Adrenal gland (tissue), 9 donors: ENCODE measurements at regions not wholly inside any gene's neighbourhood (a gene's known extent, or its start where the extent isn't known, plus 50 kb on each side); places are given as distances from the start of the nearest gene placed in this dataset.

ENCODE experiments used
- DNase-seq, 7 donors: peaks; one replicate each; pipeline ENCODE4 v3.0.0-alpha.2; 2019 to 2020
- H3K27ac ChIP-seq, 5 donors: fragments of 200-600 bp; sonication (generic) in 4 of 5; 1 replicate in 3 of 5; 2 replicates in 2 of 5; pipeline versions ENCODE4 v1.5.1 to v1.8.0; 2016 to 2020; ENCODE audit warnings: mild to moderate bottlenecking in 1 of 5
- H3K27me3 ChIP-seq: fragments of 200-600 bp; 2 replicates; pipeline ENCODE4 v1.8.0; 2021
- H3K36me3 ChIP-seq, 2 donors: fragments of 200-600 bp; replicated peaks in 1 of 2; 1 replicate in 1 of 2; 2 replicates in 1 of 2; pipeline versions ENCODE4 v1.5.1 to v1.8.0; 2018 to 2022
- H3K4me1 ChIP-seq, 2 donors: fragments of 200-600 bp; replicated peaks in 1 of 2; 1 replicate in 1 of 2; 2 replicates in 1 of 2; pipeline versions ENCODE4 v1.5.1 to v1.8.0; 2018 to 2021
- H3K4me3 ChIP-seq, 4 donors: fragments of 200-600 bp; sonication (generic) in 3 of 4; one replicate each; pipeline ENCODE4 v1.5.1; 2016 to 2018
- H3K9me3 ChIP-seq, 3 donors: fragments of 200-600 bp; sonication (generic) in 1 of 3; replicated peaks in 1 of 3; 1 replicate in 2 of 3; 2 replicates in 1 of 3; pipeline versions ENCODE4 v1.5.1 to v1.8.0; 2016 to 2021
- CTCF ChIP-seq, 6 experiments: fragments of 450-650 bp in 4 of 6; fragments of 200-600 bp in 2 of 6; sonication (generic) in 1 of 6; IDR thresholded peaks; 1 replicate in 5 of 6; 2 replicates in 1 of 6; pipeline versions ENCODE4 v1.5.1 to v1.8.0; 2016 to 2021; ENCODE audit warnings: antibody characterized with exemption in 6 of 6, mild to moderate bottlenecking in 2 of 6, moderate library complexity in 1 of 6
- POLR2A ChIP-seq, 2 donors: fragments of 450-650 bp; IDR thresholded peaks; one replicate each; pipeline ENCODE4 v1.6.1; 2017; ENCODE audit warnings: antibody characterized with exemption in 2 of 2, mild to moderate bottlenecking in 2 of 2, moderate library complexity in 1 of 2
- WGBS, 4 donors: extraction: QIAGEN DNeasy Blood & Tissue Kit in 2 of 4; methylation state at CpG; one replicate each; pipeline versions ENCODE4 v1.1.5 to v1.1.7; 2013 to 2017; 5-methylcytosine and 5-hydroxymethylcytosine counted together
- intact Hi-C, 2 donors: fragments of 100-400 bp; cut with DNase I; formaldehyde crosslinking; loops; one replicate each; pipeline versions ENCODE4 v1.14.1 to v1.15.0; 2022 to 2023
- donor health status: healthy with polysubstance abuse.
- donor health status: Bipolar disorder and iron deficiency.
- donor health status: DM: yes; HTN: yes; CAD: no.
- donor health status: DM: no; HTN: no; CAD: no.
- donor health status: DM: no; HTN: no; CAD: no.

GRCh38 chr5:1961952-1962595, 79.3 kb upstream of the IRX4 start:
- H3K27ac ChIP-seq: no peak overlapping the region
- H3K27me3 ChIP-seq: no peaks in the 10 kb centered on the region
- no peak overlapping the region for H3K4me3 ChIP-seq
- WGBS, 4 donors: 68 to 75% (median 73%) methylated on average over 25 of the region's 25 CpGs
- H3K9me3 ChIP-seq: no peaks in the 10 kb centered on the region
- no peaks in the 10 kb centered on the region for H3K4me1 ChIP-seq
- DNase-seq: no peak
- H3K36me3 ChIP-seq: no peaks in the 10 kb centered on the region
- TF ChIP-seq POLR2A (IDR thresholded peaks at IDR 0.05): no peak
- TF ChIP-seq CTCF (IDR thresholded peaks at IDR 0.05): no peak
- intact Hi-C loops: no loop called here

- Histone ChIP-seq H3K9me3 (no peaks in the 10 kb centered on the region), H3K4me1 (no peaks in the 10 kb centered on the region), H3K36me3 (no peaks in the 10 kb centered on the region), H3K4me3 (no peak overlapping the region), H3K27me3 (no peaks in the 10 kb centered on the region), H3K27ac (no peak overlapping the region)
- DNase-seq: no peak
- TF ChIP-seq POLR2A (IDR thresholded peaks at IDR 0.05): no peak
- no peak for TF ChIP-seq CTCF (IDR thresholded peaks at IDR 0.05)
- 72 to 85% (median 80%) methylated on average over 12 to 14 of the region's 14 CpGs for WGBS, 4 donors
- intact Hi-C loops: no loop called here
These were observed 78.7 kb upstream of the IRX4 start for GRCh38 chr5:1961304-1961946.

- DNase-seq: no peak
- Histone ChIP-seq H3K36me3 (no peaks in the 10 kb centered on the region), H3K4me1 (no peaks in the 10 kb centered on the region), H3K9me3 (no peaks in the 10 kb centered on the region), H3K27ac (no peak overlapping the region), H3K27me3 (no peaks in the 10 kb centered on the region), H3K4me3 (no peak overlapping the region)
- WGBS, 4 donors: 87 to 92% (median 90%) methylated on average over 7 to 8 of the region's 8 CpGs
- TF ChIP-seq POLR2A (IDR thresholded peaks at IDR 0.05) (no peak), CTCF (IDR thresholded peaks at IDR 0.05) (no peak)
- intact Hi-C loops: no loop called here
These were observed 78.0 kb upstream of the IRX4 start for GRCh38 chr5:1960595-1961303.

GRCh38 chr5:1959725-1960581, 77.2 kb upstream of the IRX4 start:
- WGBS, 4 donors: 76 to 79% (median 78%) methylated on average over 22 to 27 of the region's 27 CpGs
- DNase-seq: no peak
- intact Hi-C loops: no loop called here

More at GRCh38 chr5:1959725-1960581, 77.2 kb upstream of the IRX4 start:
- Histone ChIP-seq H3K4me1 (no peaks in the 10 kb centered on the region), H3K27me3 (no peaks in the 10 kb centered on the region), H3K36me3 (no peaks in the 10 kb centered on the region), H3K4me3 (no peak overlapping the region), H3K9me3 (no peaks in the 10 kb centered on the region), H3K27ac (no peak overlapping the region)
- TF ChIP-seq POLR2A (IDR thresholded peaks at IDR 0.05) (no peak), CTCF (IDR thresholded peaks at IDR 0.05) (no peak)
